Sigmoid colon (tissue), 3 donors: ENCODE measurements at regions not wholly inside any gene's neighbourhood (a gene's known extent, or its start where the extent isn't known, plus 50 kb on each side); places are given as distances from the start of the nearest gene placed in this dataset.

ENCODE experiments used
- POLR2A ChIP-seq, 2 donors: fragments of 450-650 bp; IDR thresholded peaks; one replicate each; pipeline ENCODE4 v1.6.1; 2016; ENCODE audit warnings: antibody characterized with exemption in 2 of 2, mild to moderate bottlenecking in 2 of 2, moderate library complexity in 2 of 2
- TF ChIP-seq, protein P1 (sequence below), 4 experiments: fragments of 450-650 bp in 3 of 4; fragments of 200-600 bp in 1 of 4; IDR thresholded peaks; one replicate each; pipeline ENCODE4 v1.5.1; 2016 to 2019; ENCODE audit warnings: antibody characterized with exemption in 4 of 4, mild to moderate bottlenecking in 3 of 4, moderate library complexity in 2 of 4

DNA sequence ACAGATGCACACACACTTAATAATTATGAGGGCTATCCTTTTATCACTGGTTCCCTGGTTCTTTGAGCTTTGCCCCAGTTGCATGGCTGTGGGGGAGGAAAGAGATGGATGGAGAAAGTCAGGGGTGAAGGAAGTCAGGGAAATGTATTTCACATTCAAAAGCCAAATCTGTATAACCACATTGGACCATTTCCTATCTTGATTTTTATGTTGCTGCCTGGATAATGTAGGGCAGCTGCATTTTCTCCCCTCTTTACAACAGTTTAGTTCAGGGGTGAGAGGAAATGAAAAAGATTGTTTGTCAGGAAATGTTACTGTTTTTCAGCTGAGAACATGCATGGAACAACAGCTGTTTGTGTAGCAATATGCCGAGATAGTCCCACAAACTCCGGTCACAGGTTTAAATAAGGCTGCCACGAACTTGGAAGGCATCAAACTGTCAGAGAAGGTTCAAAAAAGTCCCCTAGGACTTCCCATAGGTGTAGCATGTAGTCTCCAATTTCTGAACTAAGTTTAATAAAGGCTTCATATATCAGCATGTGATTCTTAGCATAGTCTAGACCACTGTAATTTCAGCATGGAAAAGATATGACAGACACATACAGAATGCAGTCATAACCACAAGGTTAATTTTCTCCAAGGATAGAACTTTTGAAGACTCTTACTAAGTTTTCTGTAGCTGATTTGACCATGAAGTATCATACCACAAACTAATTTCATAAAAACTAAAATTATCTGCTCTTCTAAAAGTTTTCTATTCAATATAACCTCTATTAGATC, 82.1 kb upstream of the COL21A1 start:
- TF ChIP-seq, protein P1, sequence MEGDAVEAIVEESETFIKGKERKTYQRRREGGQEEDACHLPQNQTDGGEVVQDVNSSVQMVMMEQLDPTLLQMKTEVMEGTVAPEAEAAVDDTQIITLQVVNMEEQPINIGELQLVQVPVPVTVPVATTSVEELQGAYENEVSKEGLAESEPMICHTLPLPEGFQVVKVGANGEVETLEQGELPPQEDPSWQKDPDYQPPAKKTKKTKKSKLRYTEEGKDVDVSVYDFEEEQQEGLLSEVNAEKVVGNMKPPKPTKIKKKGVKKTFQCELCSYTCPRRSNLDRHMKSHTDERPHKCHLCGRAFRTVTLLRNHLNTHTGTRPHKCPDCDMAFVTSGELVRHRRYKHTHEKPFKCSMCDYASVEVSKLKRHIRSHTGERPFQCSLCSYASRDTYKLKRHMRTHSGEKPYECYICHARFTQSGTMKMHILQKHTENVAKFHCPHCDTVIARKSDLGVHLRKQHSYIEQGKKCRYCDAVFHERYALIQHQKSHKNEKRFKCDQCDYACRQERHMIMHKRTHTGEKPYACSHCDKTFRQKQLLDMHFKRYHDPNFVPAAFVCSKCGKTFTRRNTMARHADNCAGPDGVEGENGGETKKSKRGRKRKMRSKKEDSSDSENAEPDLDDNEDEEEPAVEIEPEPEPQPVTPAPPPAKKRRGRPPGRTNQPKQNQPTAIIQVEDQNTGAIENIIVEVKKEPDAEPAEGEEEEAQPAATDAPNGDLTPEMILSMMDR (IDR thresholded peaks at IDR 0.05) = no peak
- TF ChIP-seq POLR2A (IDR thresholded peaks at IDR 0.05) = no peak
